ENCODE measurements at regions not wholly inside any gene's neighbourhood (a gene's known extent, or its start where the extent isn't known, plus 50 kb on each side); places are given as distances from the start of the nearest gene placed in this dataset.
A peak's percentile ranks its signal among the peaks of the same experiment; 100 is the strongest.

DNA sequence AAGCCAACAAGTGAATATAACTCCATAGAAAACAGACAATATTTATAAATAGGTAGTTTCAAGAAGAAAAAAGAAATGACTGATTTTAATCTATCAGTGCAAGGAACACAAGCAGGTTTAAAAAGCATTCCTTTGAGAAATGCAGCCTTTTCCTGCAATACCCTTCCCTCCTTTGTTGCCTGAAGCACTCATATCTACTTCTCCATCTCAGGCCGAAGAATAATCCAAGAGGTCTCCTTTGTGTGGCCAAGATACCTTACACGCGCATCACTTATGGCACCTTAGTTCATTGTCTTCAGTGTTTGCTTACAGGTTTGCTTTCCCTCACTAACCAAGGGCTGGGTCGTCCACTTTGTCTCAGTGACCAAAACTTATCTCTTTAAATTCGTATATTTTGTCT, 93.0 kb downstream of the MAIP1 start:
- no peaks in the 10 kb centered on the region for H3K27me3 ChIP-seq (ENCODE audit: insufficient read depth)
- H2AFZ ChIP-seq: 0 out of 2 replicates have a peak overlapping the region, but pooled peaks have one; percentile 9
- no peaks in the 10 kb centered on the region for H4K20me1 ChIP-seq (replicated peaks; ENCODE audit: insufficient read depth)
- H3K4me2 ChIP-seq: no peak overlapping the region
- no peak for DNase-seq (ENCODE audit: low spot score)
- ATAC-seq: no peak
- no peaks in the 10 kb centered on the region for H3K9me2 ChIP-seq (ENCODE audit: insufficient read depth)
- Mint-ChIP-seq H3K36me3 (ENCODE audit: low read depth) (peaks cover 28% of the 10 kb centered on the region), H3K4me1 (no peaks in the 10 kb centered on the region), H3K4me3 (no peak overlapping the region), H3K27ac (no peak overlapping the region), H3K27me3 (ENCODE audit: insufficient read depth, low read depth, poor library complexity) (no peaks in the 10 kb centered on the region), H3K9me3 (peaks cover 29% of the 10 kb centered on the region)
- no peaks in the 10 kb centered on the region for H3F3A ChIP-seq (replicated peaks; ENCODE audit: low read depth)
- no peak for TF ChIP-seq ZNF331 (CRISPR knock-in tag; IDR thresholded peaks at IDR 0.05; ENCODE audit: low read depth)
- no peak for TF ChIP-seq CREB1 (CRISPR knock-in tag; IDR thresholded peaks at IDR 0.05; ENCODE audit: low read depth)
- no peak for TF ChIP-seq JUNB (IDR thresholded peaks at IDR 0.05; ENCODE audit: unreplicated experiment)
- no peak for TF ChIP-seq POLR2AphosphoS5 (IDR thresholded peaks at IDR 0.05; ENCODE audit: low read depth)
- TF ChIP-seq, protein P1, sequence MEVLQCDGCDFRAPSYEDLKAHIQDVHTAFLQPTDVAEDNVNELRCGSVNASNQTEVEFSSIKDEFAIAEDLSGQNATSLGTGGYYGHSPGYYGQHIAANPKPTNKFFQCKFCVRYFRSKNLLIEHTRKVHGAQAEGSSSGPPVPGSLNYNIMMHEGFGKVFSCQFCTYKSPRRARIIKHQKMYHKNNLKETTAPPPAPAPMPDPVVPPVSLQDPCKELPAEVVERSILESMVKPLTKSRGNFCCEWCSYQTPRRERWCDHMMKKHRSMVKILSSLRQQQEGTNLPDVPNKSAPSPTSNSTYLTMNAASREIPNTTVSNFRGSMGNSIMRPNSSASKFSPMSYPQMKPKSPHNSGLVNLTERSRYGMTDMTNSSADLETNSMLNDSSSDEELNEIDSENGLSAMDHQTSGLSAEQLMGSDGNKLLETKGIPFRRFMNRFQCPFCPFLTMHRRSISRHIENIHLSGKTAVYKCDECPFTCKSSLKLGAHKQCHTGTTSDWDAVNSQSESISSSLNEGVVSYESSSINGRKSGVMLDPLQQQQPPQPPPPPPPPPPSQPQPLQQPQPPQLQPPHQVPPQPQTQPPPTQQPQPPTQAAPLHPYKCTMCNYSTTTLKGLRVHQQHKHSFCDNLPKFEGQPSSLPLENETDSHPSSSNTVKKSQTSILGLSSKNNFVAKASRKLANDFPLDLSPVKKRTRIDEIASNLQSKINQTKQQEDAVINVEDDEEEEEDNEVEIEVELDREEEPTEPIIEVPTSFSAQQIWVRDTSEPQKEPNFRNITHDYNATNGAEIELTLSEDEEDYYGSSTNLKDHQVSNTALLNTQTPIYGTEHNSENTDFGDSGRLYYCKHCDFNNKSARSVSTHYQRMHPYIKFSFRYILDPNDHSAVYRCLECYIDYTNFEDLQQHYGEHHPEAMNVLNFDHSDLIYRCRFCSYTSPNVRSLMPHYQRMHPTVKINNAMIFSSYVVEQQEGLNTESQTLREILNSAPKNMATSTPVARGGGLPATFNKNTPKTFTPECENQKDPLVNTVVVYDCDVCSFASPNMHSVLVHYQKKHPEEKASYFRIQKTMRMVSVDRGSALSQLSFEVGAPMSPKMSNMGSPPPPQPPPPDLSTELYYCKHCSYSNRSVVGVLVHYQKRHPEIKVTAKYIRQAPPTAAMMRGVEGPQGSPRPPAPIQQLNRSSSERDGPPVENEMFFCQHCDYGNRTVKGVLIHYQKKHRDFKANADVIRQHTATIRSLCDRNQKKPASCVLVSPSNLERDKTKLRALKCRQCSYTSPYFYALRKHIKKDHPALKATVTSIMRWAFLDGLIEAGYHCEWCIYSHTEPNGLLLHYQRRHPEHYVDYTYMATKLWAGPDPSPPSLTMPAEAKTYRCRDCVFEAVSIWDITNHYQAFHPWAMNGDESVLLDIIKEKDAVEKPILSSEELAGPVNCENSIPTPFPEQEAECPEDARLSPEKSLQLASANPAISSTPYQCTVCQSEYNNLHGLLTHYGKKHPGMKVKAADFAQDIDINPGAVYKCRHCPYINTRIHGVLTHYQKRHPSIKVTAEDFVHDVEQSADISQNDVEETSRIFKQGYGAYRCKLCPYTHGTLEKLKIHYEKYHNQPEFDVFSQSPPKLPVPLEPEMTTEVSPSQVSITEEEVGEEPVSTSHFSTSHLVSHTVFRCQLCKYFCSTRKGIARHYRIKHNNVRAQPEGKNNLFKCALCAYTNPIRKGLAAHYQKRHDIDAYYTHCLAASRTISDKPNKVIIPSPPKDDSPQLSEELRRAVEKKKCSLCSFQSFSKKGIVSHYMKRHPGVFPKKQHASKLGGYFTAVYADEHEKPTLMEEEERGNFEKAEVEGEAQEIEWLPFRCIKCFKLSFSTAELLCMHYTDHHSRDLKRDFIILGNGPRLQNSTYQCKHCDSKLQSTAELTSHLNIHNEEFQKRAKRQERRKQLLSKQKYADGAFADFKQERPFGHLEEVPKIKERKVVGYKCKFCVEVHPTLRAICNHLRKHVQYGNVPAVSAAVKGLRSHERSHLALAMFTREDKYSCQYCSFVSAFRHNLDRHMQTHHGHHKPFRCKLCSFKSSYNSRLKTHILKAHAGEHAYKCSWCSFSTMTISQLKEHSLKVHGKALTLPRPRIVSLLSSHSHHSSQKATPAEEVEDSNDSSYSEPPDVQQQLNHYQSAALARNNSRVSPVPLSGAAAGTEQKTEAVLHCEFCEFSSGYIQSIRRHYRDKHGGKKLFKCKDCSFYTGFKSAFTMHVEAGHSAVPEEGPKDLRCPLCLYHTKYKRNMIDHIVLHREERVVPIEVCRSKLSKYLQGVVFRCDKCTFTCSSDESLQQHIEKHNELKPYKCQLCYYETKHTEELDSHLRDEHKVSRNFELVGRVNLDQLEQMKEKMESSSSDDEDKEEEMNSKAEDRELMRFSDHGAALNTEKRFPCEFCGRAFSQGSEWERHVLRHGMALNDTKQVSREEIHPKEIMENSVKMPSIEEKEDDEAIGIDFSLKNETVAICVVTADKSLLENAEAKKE (CRISPR knock-in tag; IDR thresholded peaks at IDR 0.05): no peak
- TF ChIP-seq, protein P2, sequence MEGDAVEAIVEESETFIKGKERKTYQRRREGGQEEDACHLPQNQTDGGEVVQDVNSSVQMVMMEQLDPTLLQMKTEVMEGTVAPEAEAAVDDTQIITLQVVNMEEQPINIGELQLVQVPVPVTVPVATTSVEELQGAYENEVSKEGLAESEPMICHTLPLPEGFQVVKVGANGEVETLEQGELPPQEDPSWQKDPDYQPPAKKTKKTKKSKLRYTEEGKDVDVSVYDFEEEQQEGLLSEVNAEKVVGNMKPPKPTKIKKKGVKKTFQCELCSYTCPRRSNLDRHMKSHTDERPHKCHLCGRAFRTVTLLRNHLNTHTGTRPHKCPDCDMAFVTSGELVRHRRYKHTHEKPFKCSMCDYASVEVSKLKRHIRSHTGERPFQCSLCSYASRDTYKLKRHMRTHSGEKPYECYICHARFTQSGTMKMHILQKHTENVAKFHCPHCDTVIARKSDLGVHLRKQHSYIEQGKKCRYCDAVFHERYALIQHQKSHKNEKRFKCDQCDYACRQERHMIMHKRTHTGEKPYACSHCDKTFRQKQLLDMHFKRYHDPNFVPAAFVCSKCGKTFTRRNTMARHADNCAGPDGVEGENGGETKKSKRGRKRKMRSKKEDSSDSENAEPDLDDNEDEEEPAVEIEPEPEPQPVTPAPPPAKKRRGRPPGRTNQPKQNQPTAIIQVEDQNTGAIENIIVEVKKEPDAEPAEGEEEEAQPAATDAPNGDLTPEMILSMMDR (conservative IDR thresholded peaks at IDR 0.05; ENCODE audit: low read depth in 2 of 2): no peak
- TF ChIP-seq EZH2 (IDR thresholded peaks at IDR 0.05; ENCODE audit: low read depth, unreplicated experiment): no peak
- TF ChIP-seq STAT1 (IDR thresholded peaks at IDR 0.05; ENCODE audit: unreplicated experiment): no peak
- TF ChIP-seq EZH2phosphoT487 (IDR thresholded peaks at IDR 0.05; ENCODE audit: unreplicated experiment): no peak
- TF ChIP-seq, protein P3, sequence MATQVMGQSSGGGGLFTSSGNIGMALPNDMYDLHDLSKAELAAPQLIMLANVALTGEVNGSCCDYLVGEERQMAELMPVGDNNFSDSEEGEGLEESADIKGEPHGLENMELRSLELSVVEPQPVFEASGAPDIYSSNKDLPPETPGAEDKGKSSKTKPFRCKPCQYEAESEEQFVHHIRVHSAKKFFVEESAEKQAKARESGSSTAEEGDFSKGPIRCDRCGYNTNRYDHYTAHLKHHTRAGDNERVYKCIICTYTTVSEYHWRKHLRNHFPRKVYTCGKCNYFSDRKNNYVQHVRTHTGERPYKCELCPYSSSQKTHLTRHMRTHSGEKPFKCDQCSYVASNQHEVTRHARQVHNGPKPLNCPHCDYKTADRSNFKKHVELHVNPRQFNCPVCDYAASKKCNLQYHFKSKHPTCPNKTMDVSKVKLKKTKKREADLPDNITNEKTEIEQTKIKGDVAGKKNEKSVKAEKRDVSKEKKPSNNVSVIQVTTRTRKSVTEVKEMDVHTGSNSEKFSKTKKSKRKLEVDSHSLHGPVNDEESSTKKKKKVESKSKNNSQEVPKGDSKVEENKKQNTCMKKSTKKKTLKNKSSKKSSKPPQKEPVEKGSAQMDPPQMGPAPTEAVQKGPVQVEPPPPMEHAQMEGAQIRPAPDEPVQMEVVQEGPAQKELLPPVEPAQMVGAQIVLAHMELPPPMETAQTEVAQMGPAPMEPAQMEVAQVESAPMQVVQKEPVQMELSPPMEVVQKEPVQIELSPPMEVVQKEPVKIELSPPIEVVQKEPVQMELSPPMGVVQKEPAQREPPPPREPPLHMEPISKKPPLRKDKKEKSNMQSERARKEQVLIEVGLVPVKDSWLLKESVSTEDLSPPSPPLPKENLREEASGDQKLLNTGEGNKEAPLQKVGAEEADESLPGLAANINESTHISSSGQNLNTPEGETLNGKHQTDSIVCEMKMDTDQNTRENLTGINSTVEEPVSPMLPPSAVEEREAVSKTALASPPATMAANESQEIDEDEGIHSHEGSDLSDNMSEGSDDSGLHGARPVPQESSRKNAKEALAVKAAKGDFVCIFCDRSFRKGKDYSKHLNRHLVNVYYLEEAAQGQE (IDR thresholded peaks at IDR 0.05; ENCODE audit: unreplicated experiment): no peak
- no peak for TF ChIP-seq ZNF114 (CRISPR knock-in tag; IDR thresholded peaks at IDR 0.05)
- TF ChIP-seq NANOG (IDR thresholded peaks at IDR 0.05; ENCODE audit: borderline replicate concordance): no peak
- TF ChIP-seq, protein P4, sequence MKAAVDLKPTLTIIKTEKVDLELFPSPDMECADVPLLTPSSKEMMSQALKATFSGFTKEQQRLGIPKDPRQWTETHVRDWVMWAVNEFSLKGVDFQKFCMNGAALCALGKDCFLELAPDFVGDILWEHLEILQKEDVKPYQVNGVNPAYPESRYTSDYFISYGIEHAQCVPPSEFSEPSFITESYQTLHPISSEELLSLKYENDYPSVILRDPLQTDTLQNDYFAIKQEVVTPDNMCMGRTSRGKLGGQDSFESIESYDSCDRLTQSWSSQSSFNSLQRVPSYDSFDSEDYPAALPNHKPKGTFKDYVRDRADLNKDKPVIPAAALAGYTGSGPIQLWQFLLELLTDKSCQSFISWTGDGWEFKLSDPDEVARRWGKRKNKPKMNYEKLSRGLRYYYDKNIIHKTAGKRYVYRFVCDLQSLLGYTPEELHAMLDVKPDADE (IDR thresholded peaks at IDR 0.05): no peak
- no peaks in the 10 kb centered on the region for H3K36me3 ChIP-seq (ENCODE audit: insufficient read depth)
- no peak overlapping the region for H3K27ac ChIP-seq (ENCODE audit: low read depth)
- no peaks in the 10 kb centered on the region for H3K79me2 ChIP-seq (replicated peaks; ENCODE audit: insufficient read depth)
- no peaks in the 10 kb centered on the region for H3K4me1 ChIP-seq (ENCODE audit: insufficient read depth)
- no peak overlapping the region for H3K4me3 ChIP-seq

Measured in GM23338 (cell line).